ENCODE measurements at regions not wholly inside any gene's neighbourhood (a gene's known extent, or its start where the extent isn't known, plus 50 kb on each side); places are given as distances from the start of the nearest gene placed in this dataset.
"Not testable (repeated sequence)": the region's sequence is repeated elsewhere in the genome, so short reads cannot be mapped to it uniquely, and the experiment has no call there.

DNA sequence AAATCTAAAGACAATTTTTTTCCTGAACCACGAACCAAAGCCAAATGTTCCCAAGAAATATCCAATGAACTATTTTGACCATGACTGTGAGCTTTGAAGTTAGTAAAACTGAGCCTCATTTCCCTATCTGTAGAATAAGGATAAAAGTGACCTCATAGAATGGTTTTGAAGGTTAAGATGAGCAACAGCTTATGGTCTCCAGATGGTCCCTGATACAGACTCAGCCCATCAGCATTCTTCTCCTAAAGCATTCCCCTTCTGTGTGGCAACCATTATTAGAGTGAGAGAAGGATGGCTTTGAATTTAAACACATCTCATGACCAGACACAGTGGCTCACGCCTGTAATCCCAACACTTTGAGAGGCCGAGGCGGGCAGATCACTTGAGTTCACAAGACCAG is 70.1 kb downstream of the COPRS start:
- no peaks in the 10 kb centered on the region for H3K27me3 ChIP-seq (ENCODE audit: control insufficient read depth, insufficient read depth, low read length)
- no peak for DNase-seq (ENCODE audit: low read depth)
- H3K36me3 ChIP-seq (ENCODE audit: control insufficient read depth, insufficient read depth, low read length): no peaks in the 10 kb centered on the region
- no peak for TF ChIP-seq CTCF (IDR thresholded peaks at IDR 0.05; ENCODE audit: insufficient read depth, low read length, poor library complexity, severe bottlenecking)
- H3K4me3 ChIP-seq (ENCODE audit: low read depth, low read length): no peak overlapping the region

DNA sequence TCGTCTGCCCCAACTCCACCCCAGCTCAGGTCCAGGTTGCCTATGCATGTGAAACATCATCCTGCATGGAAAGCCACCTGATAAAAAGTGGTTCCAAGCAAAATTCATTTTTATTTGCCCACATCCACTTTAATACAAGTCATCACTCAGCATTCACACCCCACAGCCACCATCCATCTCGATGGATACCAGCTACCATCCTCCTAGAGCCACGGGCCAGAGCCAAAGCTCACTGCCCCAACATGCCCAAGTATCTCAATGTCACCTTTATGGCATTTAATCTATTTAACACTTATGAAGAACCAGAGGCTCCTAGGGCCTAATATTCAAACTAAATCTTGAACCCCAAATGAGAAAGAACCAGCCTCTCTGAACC is 70.5 kb downstream of the COPRS start:
- DNase-seq (ENCODE audit: low read depth): no peak
- no peak for TF ChIP-seq CTCF (IDR thresholded peaks at IDR 0.05; ENCODE audit: insufficient read depth, low read length, poor library complexity, severe bottlenecking)
- Histone ChIP-seq H3K36me3 (ENCODE audit: control insufficient read depth, insufficient read depth, low read length) (no peaks in the 10 kb centered on the region), H3K27me3 (ENCODE audit: control insufficient read depth, insufficient read depth, low read length) (no peaks in the 10 kb centered on the region), H3K4me3 (ENCODE audit: low read depth, low read length) (no peak overlapping the region)

DNA sequence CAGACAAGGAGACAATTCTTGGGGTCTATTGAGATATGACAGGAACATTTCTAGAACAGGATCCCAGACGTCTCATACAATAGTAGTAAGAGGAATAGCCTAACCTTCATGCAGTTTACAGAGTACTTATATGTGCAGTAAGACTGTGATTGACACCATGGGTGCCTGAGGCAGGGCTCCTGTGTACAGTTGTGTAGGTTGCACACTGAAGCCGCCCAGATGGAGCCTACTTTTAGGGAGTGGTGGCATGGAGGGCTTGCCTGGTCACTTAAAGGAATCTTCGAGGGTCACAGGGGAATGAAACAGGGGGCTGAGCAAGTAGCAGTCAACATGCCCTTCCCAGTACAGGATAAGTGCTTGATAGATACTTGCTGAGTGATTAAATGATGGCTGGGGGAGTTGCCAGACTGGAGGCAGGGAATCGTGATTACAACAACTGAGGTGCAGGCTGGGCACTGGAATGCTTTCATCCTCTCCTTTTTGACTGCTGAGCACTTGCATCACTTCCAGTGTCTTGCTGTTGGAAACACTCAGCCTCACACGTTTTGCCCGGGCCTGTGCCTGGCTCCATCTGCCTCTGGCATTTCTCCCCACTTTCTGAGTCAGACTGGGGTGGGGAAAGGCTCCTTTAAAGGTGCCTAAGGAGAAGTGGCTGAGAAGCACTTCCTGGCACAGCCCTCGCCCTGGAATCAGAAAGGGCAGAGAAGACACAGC is 71.0 kb downstream of the COPRS start:
- Histone ChIP-seq H3K36me3 (ENCODE audit: control insufficient read depth, insufficient read depth, low read length) (no peaks in the 10 kb centered on the region), H3K4me3 (ENCODE audit: low read depth, low read length) (no peak overlapping the region), H3K27me3 (ENCODE audit: control insufficient read depth, insufficient read depth, low read length) (no peaks in the 10 kb centered on the region)
- DNase-seq (ENCODE audit: low read depth): peak; percentile 48
- TF ChIP-seq CTCF (IDR thresholded peaks at IDR 0.05; ENCODE audit: insufficient read depth, low read length, poor library complexity, severe bottlenecking): no peak

- Histone ChIP-seq H3K27me3 (ENCODE audit: control insufficient read depth, insufficient read depth, low read length) (no peaks in the 10 kb centered on the region), H3K36me3 (ENCODE audit: control insufficient read depth, insufficient read depth, low read length) (no peaks in the 10 kb centered on the region), H3K4me3 (ENCODE audit: low read depth, low read length) (no peak overlapping the region)
- DNase-seq (ENCODE audit: low read depth): no peak
- TF ChIP-seq CTCF (IDR thresholded peaks at IDR 0.05; ENCODE audit: insufficient read depth, low read length, poor library complexity, severe bottlenecking): no peak
Measured at GRCh38 chr17:31786796-31787481, 72.1 kb downstream of the COPRS start.

DNA sequence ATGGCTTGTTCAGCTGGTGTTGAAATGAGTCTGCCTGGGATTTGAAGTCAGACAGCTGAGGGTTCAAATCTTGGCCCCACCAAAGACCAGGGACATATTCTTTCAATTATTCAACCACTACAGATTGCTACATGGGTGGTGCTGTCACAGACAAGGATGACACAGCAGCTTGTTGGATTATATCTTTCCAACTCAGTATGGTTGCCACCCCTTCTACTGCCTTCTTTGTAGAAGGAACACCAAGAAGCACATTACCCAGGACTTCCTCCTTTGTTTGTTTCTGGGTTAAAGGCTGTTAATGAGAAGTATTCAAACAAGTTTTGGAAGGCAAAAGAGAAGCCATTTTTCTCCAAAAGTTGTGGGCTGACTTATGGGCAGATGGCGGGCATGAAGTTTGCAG is 78.6 kb downstream of the COPRS start:
- no peak for DNase-seq (ENCODE audit: low read depth)
- Histone ChIP-seq H3K4me3 (ENCODE audit: low read depth, low read length) (no peak overlapping the region), H3K36me3 (ENCODE audit: control insufficient read depth, insufficient read depth, low read length) (no peaks in the 10 kb centered on the region), H3K27me3 (ENCODE audit: control insufficient read depth, insufficient read depth, low read length) (no peaks in the 10 kb centered on the region)
- TF ChIP-seq CTCF (IDR thresholded peaks at IDR 0.05; ENCODE audit: insufficient read depth, low read length, poor library complexity, severe bottlenecking): no peak

- no peak for TF ChIP-seq CTCF (IDR thresholded peaks at IDR 0.05; ENCODE audit: insufficient read depth, low read length, poor library complexity, severe bottlenecking)
- Histone ChIP-seq H3K36me3 (ENCODE audit: control insufficient read depth, insufficient read depth, low read length) (no peaks in the 10 kb centered on the region), H3K4me3 (ENCODE audit: low read depth, low read length) (no peak overlapping the region), H3K27me3 (ENCODE audit: control insufficient read depth, insufficient read depth, low read length) (no peaks in the 10 kb centered on the region)
- DNase-seq (ENCODE audit: low read depth): peak; percentile 4
Measured at GRCh38 chr17:31778523-31778922, 80.5 kb downstream of the COPRS start.

DNA sequence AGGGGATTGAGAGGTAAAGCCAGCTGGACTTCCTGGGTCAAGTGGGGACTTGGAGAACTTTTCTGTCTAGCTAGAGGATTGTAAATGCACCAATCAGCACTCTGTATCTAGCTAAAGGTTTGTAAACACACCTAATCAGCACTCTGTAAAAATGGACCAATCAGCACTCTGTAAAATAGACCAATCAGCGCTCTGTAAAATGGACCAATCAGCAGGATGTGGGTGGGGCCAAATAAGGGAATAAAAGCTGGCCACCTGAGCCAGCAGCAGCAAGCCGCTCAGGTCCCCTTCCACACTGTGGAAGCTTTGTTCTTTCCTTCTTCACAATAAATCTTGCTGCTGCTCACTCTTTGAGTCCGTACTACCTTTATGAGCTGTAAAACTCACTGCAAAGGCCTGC is 87.7 kb downstream of the COPRS start:
- not testable (repeated sequence) for DNase-seq (ENCODE audit: low read depth); H3K36me3 ChIP-seq (ENCODE audit: control insufficient read depth, insufficient read depth, low read length); H3K27me3 ChIP-seq (ENCODE audit: control insufficient read depth, insufficient read depth, low read length); H3K4me3 ChIP-seq (ENCODE audit: low read depth, low read length)

GRCh38 chr17:31770501-31770900 is 88.5 kb downstream of the COPRS start:
- DNase-seq (ENCODE audit: low read depth): not testable (repeated sequence)

More at GRCh38 chr17:31770501-31770900, 88.5 kb downstream of the COPRS start:
- H3K4me3 ChIP-seq (ENCODE audit: low read depth, low read length); H3K27me3 ChIP-seq (ENCODE audit: control insufficient read depth, insufficient read depth, low read length); H3K36me3 ChIP-seq (ENCODE audit: control insufficient read depth, insufficient read depth, low read length): not testable (repeated sequence)
